Body of pancreas (tissue), 4 donors: ENCODE measurements at regions not wholly inside any gene's neighbourhood (a gene's known extent, or its start where the extent isn't known, plus 50 kb on each side); places are given as distances from the start of the nearest gene placed in this dataset.

Experiments
- ATAC-seq: fragments of 150-250 bp; one replicate; pipeline ENCODE4 v1.9.1; 2016
- DNase-seq, 4 donors: peaks; one replicate each; pipeline ENCODE4 v3.0.0-alpha.2; 2019
- H3K27ac ChIP-seq, 4 donors: fragments of 200-600 bp; sonication (generic); 1 replicate in 3 of 4; 2 replicates in 1 of 4; pipeline versions ENCODE4 v1.5.1 to v1.6.1; 2016 to 2019; ENCODE audit warnings: mild to moderate bottlenecking in 1 of 4, mixed read lengths in 1 of 4, moderate library complexity in 1 of 4
- H3K27me3 ChIP-seq, 2 donors: fragments of 200-600 bp; sonication (generic); one replicate each; pipeline ENCODE4 v1.6.0; 2016; ENCODE audit warnings: mild to moderate bottlenecking in 1 of 2
- H3K36me3 ChIP-seq, 2 donors: fragments of 200-600 bp; sonication (generic); replicated peaks in 1 of 2; 2 replicates each; pipeline ENCODE4 v1.5.1; 2016; ENCODE audit warnings: low read depth in 2 of 2; ENCODE audit not compliant: insufficient read depth in 1 of 2
- H3K4me1 ChIP-seq: fragments of 200-600 bp; sonication (generic); one replicate; pipeline ENCODE4 v1.6.0; 2016
- H3K4me3 ChIP-seq, 2 donors: fragments of 200-600 bp; sonication (generic); 1 replicate in 1 of 2; 2 replicates in 1 of 2; pipeline ENCODE4 v1.5.1; 2016 to 2019
- H3K9me3 ChIP-seq, 3 donors: fragments of 200-600 bp; sonication (generic); 1 replicate in 2 of 3; 2 replicates in 1 of 3; pipeline ENCODE4 v1.5.1; 2016
- CTCF ChIP-seq, 7 experiments: fragments of 450-650 bp in 4 of 7; fragments of 200-600 bp in 3 of 7; sonication (generic) in 3 of 7; IDR thresholded peaks; one replicate each; pipeline ENCODE4 v1.5.1; 2016 to 2019; ENCODE audit warnings: antibody characterized with exemption in 7 of 7
- POLR2A ChIP-seq, 3 donors: fragments of 450-650 bp; IDR thresholded peaks; one replicate each; pipeline ENCODE4 v1.6.1; 2016; ENCODE audit warnings: antibody characterized with exemption in 3 of 3, mild to moderate bottlenecking in 2 of 3
- WGBS, 2 donors: methylation state at CpG; one replicate each; pipeline ENCODE4 v1.1.5; 2017; 5-methylcytosine and 5-hydroxymethylcytosine counted together
- intact Hi-C: fragments of 100-400 bp; cut with DNase I; formaldehyde crosslinking; loops from one replicate; pipeline ENCODE4 v1.15.1; 2023

- Histone ChIP-seq H3K36me3 (no peaks in the 10 kb centered on the region), H3K4me1 (no peaks in the 10 kb centered on the region), H3K27me3 (no peaks in the 10 kb centered on the region), H3K4me3 (no peak overlapping the region), H3K9me3 (no peaks in the 10 kb centered on the region), H3K27ac (no peak overlapping the region)
- no peak for DNase-seq
- WGBS, 2 donors, result 66 to 72% methylated on average over 2 of the region's 2 CpGs
- ATAC-seq, result no peak
- TF ChIP-seq CTCF (IDR thresholded peaks at IDR 0.05) (no peak), POLR2A (IDR thresholded peaks at IDR 0.05) (no peak)
- intact Hi-C loops, result no loop called here
Observed at GRCh38 chr9:88326936-88327335, 61.3 kb upstream of the SPIN1 start.

- H3K4me1 ChIP-seq, result no peaks in the 10 kb centered on the region
- no peaks in the 10 kb centered on the region for H3K27me3 ChIP-seq
- WGBS, 2 donors, result 84 to 85% methylated on average over 8 to 9 of the region's 9 CpGs
- TF ChIP-seq CTCF (IDR thresholded peaks at IDR 0.05), result no peak
- no peak for TF ChIP-seq POLR2A (IDR thresholded peaks at IDR 0.05)
- H3K36me3 ChIP-seq, result no peaks in the 10 kb centered on the region
- DNase-seq (no peak), ATAC-seq (no peak)
- no peaks in the 10 kb centered on the region for H3K9me3 ChIP-seq
- H3K27ac ChIP-seq, result no peak overlapping the region
- intact Hi-C loops, result no loop called here
- no peak overlapping the region for H3K4me3 ChIP-seq
Observed at GRCh38 chr9:88326015-88326414, 62.2 kb upstream of the SPIN1 start.

- Histone ChIP-seq H3K36me3 (no peaks in the 10 kb centered on the region), H3K4me1 (no peaks in the 10 kb centered on the region), H3K27ac (no peak overlapping the region), H3K27me3 (no peaks in the 10 kb centered on the region), H3K4me3 (no peak overlapping the region), H3K9me3 (no peaks in the 10 kb centered on the region)
- DNase-seq (peak in 2 of 4 donors; percentile 5 to 27), ATAC-seq (no peak)
- WGBS, 2 donors, result 54 to 75% methylated on average over 4 of the region's 4 CpGs
- TF ChIP-seq CTCF (IDR thresholded peaks at IDR 0.05) (no peak), POLR2A (IDR thresholded peaks at IDR 0.05) (no peak)
- intact Hi-C loops, result no loop called here
Observed at GRCh38 chr9:88322906-88323566, 65.2 kb upstream of the SPIN1 start.

- no peak overlapping the region for H3K4me3 ChIP-seq
- H3K27me3 ChIP-seq, result no peaks in the 10 kb centered on the region
- TF ChIP-seq CTCF (IDR thresholded peaks at IDR 0.05) (no peak), POLR2A (IDR thresholded peaks at IDR 0.05) (no peak)
- no peaks in the 10 kb centered on the region for H3K36me3 ChIP-seq
- no peak for ATAC-seq
- H3K4me1 ChIP-seq, result no peaks in the 10 kb centered on the region
- WGBS, 2 donors, result 82 to 83% methylated on average over 4 of the region's 4 CpGs
- H3K9me3 ChIP-seq, result no peaks in the 10 kb centered on the region
- no peak for DNase-seq
- no peak overlapping the region for H3K27ac ChIP-seq
- intact Hi-C loops, result no loop called here
Observed at GRCh38 chr9:88321764-88322163, 66.5 kb upstream of the SPIN1 start.

GRCh38 chr9:88320748-88321415 is 67.4 kb upstream of the SPIN1 start:
- Histone ChIP-seq H3K27ac (no peak overlapping the region), H3K4me1 (no peaks in the 10 kb centered on the region), H3K9me3 (no peaks in the 10 kb centered on the region), H3K4me3 (no peak overlapping the region), H3K36me3 (no peaks in the 10 kb centered on the region), H3K27me3 (no peaks in the 10 kb centered on the region)
- WGBS, 2 donors, result 91 to 94% methylated on average over 9 to 11 of the region's 11 CpGs
- no peak for DNase-seq
- intact Hi-C loops, result no loop called here
- ATAC-seq, result no peak
- TF ChIP-seq POLR2A (IDR thresholded peaks at IDR 0.05) (no peak), CTCF (IDR thresholded peaks at IDR 0.05) (no peak)
